GM12874 (cell line): ENCODE measurements at regions not wholly inside any gene's neighbourhood (a gene's known extent, or its start where the extent isn't known, plus 50 kb on each side); places are given as distances from the start of the nearest gene placed in this dataset.

Experiments
- TF ChIP-seq, protein P1 (sequence below): IDR thresholded peaks from 2 replicates; pipeline ENCODE4 v1.5.1; 2011; ENCODE audit warnings: low read depth, mild to moderate bottlenecking, control low read depth, low read length, moderate library complexity; ENCODE audit not compliant: insufficient read depth

DNA sequence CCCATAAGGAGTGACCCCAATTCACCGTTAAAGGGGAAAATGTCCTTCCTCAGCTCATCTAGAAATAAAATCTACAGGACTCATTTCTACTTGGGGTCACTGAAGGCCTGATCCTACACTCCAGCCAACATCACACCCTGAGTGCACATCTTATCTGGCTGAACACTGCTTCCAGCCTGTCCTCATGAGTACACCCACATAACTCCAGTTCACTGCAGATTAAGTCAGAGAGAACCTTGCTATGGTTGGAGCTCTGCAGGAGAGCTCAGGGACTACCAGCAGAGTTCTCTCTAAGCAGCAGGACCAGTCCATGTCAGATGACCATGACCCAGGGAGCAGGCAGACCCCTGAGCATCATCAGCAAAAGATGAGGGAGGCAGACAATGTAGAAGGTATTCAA is 126.9 kb upstream of the MAP3K1 start:
- TF ChIP-seq, protein P1, sequence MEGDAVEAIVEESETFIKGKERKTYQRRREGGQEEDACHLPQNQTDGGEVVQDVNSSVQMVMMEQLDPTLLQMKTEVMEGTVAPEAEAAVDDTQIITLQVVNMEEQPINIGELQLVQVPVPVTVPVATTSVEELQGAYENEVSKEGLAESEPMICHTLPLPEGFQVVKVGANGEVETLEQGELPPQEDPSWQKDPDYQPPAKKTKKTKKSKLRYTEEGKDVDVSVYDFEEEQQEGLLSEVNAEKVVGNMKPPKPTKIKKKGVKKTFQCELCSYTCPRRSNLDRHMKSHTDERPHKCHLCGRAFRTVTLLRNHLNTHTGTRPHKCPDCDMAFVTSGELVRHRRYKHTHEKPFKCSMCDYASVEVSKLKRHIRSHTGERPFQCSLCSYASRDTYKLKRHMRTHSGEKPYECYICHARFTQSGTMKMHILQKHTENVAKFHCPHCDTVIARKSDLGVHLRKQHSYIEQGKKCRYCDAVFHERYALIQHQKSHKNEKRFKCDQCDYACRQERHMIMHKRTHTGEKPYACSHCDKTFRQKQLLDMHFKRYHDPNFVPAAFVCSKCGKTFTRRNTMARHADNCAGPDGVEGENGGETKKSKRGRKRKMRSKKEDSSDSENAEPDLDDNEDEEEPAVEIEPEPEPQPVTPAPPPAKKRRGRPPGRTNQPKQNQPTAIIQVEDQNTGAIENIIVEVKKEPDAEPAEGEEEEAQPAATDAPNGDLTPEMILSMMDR: no peak

DNA sequence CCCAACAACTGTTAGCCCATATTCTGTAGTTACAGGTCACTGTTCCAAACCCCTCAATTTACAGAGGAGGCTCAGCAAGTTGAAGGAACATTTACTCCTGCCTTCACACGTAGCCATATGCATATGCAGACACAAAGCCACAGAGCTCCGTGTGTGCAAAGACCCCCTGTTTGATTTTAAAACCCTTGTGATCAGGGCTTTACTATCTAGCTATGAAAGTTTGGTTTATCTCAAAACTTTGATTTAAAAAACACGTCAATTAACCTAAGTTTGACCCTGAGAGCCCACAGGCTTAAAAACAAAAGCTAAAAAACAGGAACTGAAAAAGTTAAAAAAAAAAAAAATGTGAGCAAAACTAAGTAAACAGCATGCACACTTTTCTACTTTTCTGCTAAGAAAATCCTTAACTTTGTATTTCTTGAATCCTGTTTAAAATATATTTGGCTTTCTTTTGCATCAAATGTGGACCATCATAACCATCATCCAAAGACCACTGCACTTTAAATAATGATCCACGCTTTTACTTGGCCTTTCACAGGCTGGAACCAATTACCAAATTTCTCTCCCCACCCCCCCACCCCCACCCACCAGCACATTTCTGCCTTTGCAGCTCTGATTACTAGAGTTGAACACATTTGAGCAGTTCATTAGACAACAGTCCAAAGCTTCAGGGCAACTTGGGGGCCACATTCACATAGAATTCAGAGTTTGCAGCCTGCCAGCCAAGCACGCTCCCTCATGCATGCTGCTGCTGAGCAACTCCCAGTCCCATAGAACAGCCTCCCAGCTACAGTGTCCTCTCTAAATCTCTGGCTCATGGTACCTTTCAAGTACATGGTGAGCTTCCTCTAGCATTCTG is 128.8 kb upstream of the MAP3K1 start:
- TF ChIP-seq, protein P1: no peak

DNA sequence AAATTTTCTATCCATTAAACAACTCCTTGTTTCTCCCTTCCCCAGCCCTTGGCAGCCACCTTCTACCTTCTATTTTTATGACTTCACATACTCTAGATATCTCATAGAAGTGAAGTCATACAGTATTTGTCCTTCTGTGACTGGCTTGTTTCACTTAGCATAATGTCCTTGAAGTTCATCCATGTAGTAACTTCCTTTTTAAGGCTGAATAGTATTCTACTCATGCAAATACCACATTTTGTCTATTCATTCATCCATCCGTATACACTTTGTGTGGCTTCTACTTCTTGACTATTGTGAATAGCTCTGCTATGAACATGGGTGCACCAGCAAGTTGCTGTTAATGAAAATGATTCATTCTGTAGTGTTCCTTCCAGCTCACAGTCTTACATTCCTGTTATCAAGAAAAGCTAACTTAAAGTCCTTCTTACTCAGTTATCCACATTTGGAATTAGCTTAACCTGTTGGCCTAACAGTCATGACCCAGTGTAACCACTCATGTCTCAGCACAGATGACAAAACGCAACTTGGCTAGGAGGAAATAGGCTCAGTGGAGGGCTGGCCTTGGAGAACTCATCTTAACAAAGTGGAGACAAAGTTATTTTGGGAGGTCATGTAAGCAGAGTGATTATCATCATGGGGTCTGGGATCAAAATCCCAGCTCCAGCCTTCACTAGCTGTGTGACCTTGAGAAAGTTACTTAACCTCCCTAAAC is 129.7 kb upstream of the MAP3K1 start:
- TF ChIP-seq, protein P1: no peak

DNA sequence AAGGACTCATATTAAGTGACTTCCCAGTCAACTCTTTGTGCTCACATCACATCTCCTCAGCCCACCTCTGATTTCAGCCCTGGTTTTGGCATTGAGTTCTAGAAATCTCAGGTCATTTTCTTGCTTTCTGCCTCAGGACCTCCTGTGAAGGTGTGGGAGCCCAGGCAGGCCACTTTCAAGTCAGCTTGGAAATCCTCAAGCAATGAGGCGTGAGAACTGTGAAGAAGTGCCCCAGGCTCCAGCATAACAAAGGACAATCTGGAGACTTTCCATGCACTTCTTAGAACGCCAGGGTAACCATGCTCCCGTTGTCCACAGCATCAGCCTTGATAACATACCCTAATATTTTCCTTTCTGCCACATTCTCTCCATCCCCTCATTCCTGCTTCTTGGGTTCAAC is 131.2 kb upstream of the MAP3K1 start:
- TF ChIP-seq, protein P1: no peak

- TF ChIP-seq, protein P1: no peak
Measured at GRCh38 chr5:56683733-56684132, 131.6 kb upstream of the MAP3K1 start.

DNA sequence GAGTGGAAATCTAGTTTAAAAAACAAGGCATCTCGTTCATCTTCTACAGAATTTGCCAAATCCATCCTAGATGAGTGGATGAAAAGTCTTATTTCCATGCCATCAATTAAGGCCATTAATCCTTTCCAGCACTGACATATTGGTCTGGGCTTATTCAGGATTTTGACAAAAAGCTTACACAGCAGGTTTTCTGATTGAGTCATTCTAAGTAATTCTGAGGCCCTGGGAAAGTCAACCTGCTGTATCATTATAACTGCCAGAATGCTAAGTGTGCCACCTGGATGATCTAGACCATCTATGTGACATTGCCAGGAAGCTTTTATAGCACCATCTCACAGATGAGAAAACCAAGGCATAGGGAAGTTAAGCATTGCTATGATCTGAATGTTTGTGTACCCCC is 132.1 kb upstream of the MAP3K1 start:
- TF ChIP-seq, protein P1: no peak

DNA sequence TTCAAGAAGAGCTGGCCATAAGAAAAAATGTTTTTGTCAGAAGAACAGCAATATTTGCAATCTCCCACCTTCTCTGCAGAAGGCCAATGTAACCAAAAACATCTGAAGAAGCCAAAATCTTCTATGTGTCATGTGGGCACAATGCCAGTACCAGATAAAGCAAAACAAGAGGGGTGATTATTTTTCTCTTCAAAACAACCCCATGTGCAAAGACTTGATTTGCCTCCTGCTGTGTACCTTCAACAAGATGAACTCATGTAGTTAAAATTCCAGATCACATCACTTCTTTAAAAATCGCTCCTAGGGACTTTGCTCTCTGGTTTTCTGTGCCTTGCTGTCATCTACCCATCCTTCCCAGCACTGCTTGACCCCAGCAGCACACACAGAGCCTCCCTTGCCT is 134.0 kb upstream of the MAP3K1 start:
- TF ChIP-seq, protein P1: no peak
